ENCODE measurements at regions not wholly inside any gene's neighbourhood (a gene's known extent, or its start where the extent isn't known, plus 50 kb on each side); places are given as distances from the start of the nearest gene placed in this dataset.

DNA sequence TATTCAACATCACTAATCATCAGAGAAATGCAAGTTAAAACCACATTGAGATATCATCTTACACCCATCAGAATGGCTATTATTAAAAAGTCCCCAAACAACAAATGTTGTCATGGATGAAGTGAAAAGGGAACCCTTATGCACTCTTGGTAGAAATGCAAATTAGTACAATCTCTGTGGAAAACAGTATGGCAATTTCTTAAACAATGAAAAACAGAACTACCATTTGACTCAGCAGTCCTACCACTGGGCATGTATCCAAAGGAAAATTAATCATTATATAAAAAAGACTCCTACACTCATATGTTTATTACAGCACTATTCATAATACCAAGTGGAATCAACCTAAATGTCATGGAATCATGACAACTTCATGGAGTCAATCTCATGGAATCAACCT is 611.3 kb upstream of the GJE1 start:
- H3K9ac ChIP-seq (ENCODE audit: low read length): no peak overlapping the region
- TF ChIP-seq SMC3 (conservative IDR thresholded peaks at IDR 0.05; ENCODE audit: poor library complexity): no peak
- TF ChIP-seq, protein P1, sequence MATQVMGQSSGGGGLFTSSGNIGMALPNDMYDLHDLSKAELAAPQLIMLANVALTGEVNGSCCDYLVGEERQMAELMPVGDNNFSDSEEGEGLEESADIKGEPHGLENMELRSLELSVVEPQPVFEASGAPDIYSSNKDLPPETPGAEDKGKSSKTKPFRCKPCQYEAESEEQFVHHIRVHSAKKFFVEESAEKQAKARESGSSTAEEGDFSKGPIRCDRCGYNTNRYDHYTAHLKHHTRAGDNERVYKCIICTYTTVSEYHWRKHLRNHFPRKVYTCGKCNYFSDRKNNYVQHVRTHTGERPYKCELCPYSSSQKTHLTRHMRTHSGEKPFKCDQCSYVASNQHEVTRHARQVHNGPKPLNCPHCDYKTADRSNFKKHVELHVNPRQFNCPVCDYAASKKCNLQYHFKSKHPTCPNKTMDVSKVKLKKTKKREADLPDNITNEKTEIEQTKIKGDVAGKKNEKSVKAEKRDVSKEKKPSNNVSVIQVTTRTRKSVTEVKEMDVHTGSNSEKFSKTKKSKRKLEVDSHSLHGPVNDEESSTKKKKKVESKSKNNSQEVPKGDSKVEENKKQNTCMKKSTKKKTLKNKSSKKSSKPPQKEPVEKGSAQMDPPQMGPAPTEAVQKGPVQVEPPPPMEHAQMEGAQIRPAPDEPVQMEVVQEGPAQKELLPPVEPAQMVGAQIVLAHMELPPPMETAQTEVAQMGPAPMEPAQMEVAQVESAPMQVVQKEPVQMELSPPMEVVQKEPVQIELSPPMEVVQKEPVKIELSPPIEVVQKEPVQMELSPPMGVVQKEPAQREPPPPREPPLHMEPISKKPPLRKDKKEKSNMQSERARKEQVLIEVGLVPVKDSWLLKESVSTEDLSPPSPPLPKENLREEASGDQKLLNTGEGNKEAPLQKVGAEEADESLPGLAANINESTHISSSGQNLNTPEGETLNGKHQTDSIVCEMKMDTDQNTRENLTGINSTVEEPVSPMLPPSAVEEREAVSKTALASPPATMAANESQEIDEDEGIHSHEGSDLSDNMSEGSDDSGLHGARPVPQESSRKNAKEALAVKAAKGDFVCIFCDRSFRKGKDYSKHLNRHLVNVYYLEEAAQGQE (IDR thresholded peaks at IDR 0.05; ENCODE audit: borderline replicate concordance): no peak
- TF ChIP-seq EP300 (conservative IDR thresholded peaks at IDR 0.05; ENCODE audit: poor library complexity, severe bottlenecking): no peak
- no peak overlapping the region for H3K4me2 ChIP-seq (ENCODE audit: low read length)
- H4K20me1 ChIP-seq (ENCODE audit: insufficient read depth): no peaks in the 10 kb centered on the region
- H3K79me2 ChIP-seq (replicated peaks; ENCODE audit: insufficient read depth, low read length): no peaks in the 10 kb centered on the region
- no peaks in the 10 kb centered on the region for H3F3A ChIP-seq (ENCODE audit: insufficient read depth, low read length, poor library complexity, severe bottlenecking)
- no peak overlapping the region for H2AFZ ChIP-seq (ENCODE audit: low read depth, low read length)
- H3K36me3 ChIP-seq (ENCODE audit: insufficient read depth, low read length): no peaks in the 10 kb centered on the region
- H3K9me3 ChIP-seq (ENCODE audit: low read length): no peaks in the 10 kb centered on the region
- H3K4me3 ChIP-seq (ENCODE audit: low read length): no peak overlapping the region
- H3K9me2 ChIP-seq (ENCODE audit: insufficient read depth, low read length): no peaks in the 10 kb centered on the region
- H3K27me3 ChIP-seq (ENCODE audit: insufficient read depth, low read depth, low read length): no peaks in the 10 kb centered on the region
- H3K27ac ChIP-seq (ENCODE audit: low read length): no peak overlapping the region

DNA sequence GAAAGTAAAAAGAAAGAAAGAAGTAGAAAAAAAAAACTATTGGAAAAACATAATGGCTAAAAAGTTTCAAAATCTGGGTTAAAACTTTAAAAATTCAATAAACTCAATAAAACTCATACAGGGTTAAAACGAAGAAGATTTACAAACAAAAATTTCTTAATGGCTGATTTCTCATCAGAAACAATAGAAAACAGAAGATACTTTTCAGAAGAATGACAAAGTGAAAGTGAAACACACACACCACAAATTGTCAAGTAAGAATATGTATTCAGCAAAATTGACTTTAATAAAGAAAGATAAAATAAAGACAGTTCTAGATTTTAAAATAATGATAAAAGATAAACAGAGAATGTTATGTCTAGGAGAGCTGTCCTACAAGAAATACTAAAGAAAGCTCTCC is 618.9 kb upstream of the GJE1 start:
- H4K20me1 ChIP-seq (ENCODE audit: insufficient read depth): no peaks in the 10 kb centered on the region
- H2AFZ ChIP-seq (ENCODE audit: low read depth, low read length): no peak overlapping the region
- no peak overlapping the region for H3K4me3 ChIP-seq (ENCODE audit: low read length)
- no peaks in the 10 kb centered on the region for H3F3A ChIP-seq (ENCODE audit: insufficient read depth, low read length, poor library complexity, severe bottlenecking)
- H3K9me2 ChIP-seq (ENCODE audit: insufficient read depth, low read length): no peaks in the 10 kb centered on the region
- no peak overlapping the region for H3K27ac ChIP-seq (ENCODE audit: low read length)
- TF ChIP-seq EP300 (conservative IDR thresholded peaks at IDR 0.05; ENCODE audit: poor library complexity, severe bottlenecking) (no peak), EZH2 (IDR thresholded peaks at IDR 0.05; ENCODE audit: borderline replicate concordance, insufficient read depth, low read length, poor library complexity, severe bottlenecking) (no peak), SMC3 (conservative IDR thresholded peaks at IDR 0.05; ENCODE audit: poor library complexity) (no peak), RAD21 (conservative IDR thresholded peaks at IDR 0.05) (no peak), POLR2AphosphoS5 (IDR thresholded peaks at IDR 0.05) (no peak), TAF1 (IDR thresholded peaks at IDR 0.05; ENCODE audit: low read depth) (no peak), MXI1 (conservative IDR thresholded peaks at IDR 0.05; ENCODE audit: poor library complexity, severe bottlenecking) (no peak)
- TF ChIP-seq, protein P1 (IDR thresholded peaks at IDR 0.05; ENCODE audit: borderline replicate concordance): no peak
- TF ChIP-seq, protein P2, sequence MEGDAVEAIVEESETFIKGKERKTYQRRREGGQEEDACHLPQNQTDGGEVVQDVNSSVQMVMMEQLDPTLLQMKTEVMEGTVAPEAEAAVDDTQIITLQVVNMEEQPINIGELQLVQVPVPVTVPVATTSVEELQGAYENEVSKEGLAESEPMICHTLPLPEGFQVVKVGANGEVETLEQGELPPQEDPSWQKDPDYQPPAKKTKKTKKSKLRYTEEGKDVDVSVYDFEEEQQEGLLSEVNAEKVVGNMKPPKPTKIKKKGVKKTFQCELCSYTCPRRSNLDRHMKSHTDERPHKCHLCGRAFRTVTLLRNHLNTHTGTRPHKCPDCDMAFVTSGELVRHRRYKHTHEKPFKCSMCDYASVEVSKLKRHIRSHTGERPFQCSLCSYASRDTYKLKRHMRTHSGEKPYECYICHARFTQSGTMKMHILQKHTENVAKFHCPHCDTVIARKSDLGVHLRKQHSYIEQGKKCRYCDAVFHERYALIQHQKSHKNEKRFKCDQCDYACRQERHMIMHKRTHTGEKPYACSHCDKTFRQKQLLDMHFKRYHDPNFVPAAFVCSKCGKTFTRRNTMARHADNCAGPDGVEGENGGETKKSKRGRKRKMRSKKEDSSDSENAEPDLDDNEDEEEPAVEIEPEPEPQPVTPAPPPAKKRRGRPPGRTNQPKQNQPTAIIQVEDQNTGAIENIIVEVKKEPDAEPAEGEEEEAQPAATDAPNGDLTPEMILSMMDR (IDR thresholded peaks at IDR 0.05; ENCODE audit: poor library complexity, severe bottlenecking): no peak
- H3K36me3 ChIP-seq (ENCODE audit: insufficient read depth, low read length): no peaks in the 10 kb centered on the region
- no peaks in the 10 kb centered on the region for H3K27me3 ChIP-seq (ENCODE audit: insufficient read depth, low read depth, low read length)
- no peak overlapping the region for H3K9ac ChIP-seq (ENCODE audit: low read length)
- H3K4me2 ChIP-seq (ENCODE audit: low read length): no peak overlapping the region
- H3K79me2 ChIP-seq (replicated peaks; ENCODE audit: insufficient read depth, low read length): no peaks in the 10 kb centered on the region
- H3K9me3 ChIP-seq (ENCODE audit: low read length): no peaks in the 10 kb centered on the region

Data from neural cell (in vitro differentiated cells).